HG03565 (cell line): ENCODE measurements at regions not wholly inside any gene's neighbourhood (a gene's known extent, or its start where the extent isn't known, plus 50 kb on each side); places are given as distances from the start of the nearest gene placed in this dataset.

Experiments used
- ATAC-seq: cut with Tn5 transposase; IDR thresholded peaks from one replicate; pipeline ENCODE4 v1.9.1; 2021; ENCODE audit warnings: mild to moderate bottlenecking, moderate library complexity; ENCODE audit not compliant: unreplicated experiment

DNA sequence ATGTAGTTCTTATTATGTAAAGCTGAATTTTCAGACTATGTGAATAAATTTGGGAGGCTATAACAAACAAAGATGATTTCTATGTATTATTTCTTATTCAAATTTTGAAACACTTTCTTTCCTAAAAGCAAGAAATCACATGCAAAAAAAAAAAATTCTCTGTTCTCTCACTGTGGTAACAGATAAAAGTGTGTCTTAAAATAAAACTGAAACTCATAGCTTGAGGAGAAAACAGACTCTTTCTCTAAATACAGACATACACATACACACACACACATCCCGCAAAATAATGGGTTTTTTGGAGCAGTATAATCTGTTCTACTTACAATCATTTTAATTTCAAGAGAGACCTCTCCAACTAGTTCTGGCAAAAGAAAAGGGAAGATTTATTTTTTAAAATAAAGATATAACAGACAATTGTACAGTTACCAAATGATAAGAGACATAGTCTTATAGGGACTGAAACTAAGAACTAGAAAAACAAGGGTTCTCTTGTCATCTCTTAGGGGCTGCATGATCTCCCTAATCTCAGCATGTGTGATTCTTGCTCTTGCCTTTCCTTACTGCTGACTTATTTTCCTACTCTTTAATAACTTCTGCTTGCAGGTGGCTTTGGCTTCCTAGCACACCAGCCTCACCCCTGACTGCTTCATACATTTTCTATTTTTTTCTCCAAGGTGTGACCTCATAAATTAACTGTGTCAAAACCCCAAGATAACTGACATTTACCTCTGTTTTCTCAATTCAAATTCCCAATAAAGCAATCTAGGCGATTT, 483.5 kb upstream of the POT1 start:
- ATAC-seq: peak; percentile 86

DNA sequence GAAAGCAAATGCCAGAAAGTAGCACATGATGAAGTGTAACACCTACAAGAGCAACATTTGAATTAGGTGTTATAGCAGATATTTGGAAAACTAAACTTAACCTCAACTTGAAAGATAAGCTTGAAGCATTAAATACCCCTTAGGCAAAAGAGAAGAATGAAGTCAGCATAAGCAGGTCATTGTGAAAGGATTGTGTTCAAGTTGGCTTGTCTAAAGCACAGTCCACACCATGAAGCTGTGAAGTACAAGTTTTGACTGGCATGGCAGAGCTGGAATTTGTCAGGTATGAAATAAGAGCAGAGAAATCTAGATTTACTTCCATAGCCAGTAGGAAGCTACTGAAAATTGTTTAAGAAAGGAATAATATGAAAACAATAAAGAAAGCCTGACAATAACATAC, 480.3 kb upstream of the POT1 start:
- no peak for ATAC-seq

DNA sequence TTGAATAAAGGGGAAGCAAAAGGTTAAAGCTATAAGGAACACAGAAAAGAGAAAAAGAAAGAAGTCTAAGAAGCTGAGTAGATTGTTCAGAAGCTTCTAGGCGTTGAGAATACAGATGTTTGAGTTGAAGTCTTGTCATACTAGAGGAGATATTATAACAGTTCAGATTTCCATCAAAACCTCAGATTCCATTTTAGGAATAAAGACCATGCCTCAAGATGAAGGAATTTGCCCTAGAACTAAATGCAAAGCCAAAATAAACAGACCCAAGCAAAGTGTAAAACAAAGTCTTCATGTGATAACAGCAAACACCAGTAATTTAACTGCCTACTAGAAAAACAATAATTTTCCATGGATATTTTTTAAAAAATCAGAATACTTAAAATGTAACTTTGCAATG, 476.5 kb upstream of the POT1 start:
- ATAC-seq: no peak

DNA sequence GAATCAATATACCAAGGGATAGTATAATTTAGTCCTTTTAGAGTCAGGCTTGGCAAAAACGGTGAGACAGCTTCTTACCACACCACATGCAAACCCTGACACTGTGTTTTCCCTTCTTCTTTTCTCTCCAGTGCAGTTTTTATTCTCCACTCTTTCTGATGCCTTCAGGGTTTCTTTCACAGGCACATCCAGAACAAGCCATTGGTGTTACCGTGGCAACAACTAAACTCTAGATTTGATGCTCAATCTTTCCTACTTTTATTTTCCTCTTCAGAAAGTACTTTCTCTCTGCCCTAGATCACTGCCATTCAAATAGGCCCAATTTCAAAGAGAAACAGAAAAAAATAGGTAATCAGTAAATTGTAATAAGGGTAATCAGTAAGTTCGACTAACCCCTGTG, 469.8 kb upstream of the POT1 start:
- no peak for ATAC-seq

DNA sequence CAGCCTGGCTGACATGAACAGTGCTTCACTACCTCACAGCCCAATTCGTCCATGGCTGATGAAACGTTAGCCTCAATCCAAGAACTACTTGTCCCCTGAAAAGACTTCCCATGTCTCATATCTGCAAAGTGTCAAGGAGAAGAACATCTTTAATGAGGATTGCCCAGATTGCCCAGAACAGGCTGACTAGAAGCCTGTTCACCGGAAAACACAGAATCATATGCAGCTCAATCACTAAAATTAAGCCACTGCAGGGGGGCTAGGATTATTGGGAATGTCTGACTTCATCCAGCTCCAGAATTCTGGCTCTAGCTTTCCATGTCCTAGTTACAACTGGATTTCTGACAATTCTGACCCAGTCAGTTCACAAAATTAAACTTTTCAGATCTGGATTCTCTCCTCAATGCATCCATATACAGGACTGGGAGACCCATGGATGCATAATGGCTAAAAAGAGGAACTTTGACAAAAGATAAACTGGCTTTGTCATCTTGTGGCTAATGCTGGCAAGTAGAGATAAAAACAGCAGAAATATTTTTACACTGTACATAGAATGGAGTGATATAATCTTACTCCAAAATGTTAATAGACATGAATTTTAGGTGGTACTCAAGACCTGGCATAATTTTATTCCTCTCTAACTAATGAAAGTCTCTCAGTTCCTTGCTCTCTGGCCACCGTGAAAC, 467.0 kb upstream of the POT1 start:
- no peak for ATAC-seq

DNA sequence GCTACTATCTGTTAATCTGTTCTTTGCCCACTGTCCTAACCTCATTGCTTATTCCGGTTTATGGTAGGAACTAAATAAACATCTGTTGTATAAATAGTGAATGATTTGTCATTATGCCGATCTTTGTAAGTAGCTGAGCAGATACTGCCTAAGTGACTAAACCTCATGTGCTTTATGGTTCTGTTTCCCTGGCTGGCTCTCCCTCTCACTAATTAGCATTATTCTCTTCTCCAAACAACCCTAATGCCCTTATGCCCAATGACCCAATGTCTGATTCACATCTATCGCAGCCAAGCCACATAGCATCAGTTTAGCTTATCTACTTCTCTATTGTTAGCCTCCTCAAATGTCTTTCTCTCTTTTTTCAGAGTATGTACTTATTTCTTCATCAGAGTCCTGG, 462.3 kb upstream of the POT1 start:
- ATAC-seq: no peak

DNA sequence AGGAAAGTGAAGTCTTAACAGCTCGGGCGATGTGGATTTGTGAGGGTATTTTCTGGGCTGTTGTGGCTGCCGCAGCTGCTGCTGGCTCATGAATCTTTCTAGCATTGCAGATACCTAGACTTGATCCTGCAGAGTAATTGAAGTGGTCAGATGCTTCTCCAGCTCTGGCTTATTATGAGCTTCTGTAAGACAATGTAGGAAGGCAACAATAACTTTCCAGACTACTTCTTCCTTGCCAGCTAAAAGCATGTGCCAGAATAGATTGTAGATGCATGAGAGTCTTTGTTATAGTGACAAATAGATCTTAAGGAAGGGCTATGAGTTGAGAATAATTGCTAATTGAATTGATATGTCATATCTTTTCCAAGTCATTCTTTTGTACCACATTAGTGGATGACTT, 461.4 kb upstream of the POT1 start:
- ATAC-seq: no peak

DNA sequence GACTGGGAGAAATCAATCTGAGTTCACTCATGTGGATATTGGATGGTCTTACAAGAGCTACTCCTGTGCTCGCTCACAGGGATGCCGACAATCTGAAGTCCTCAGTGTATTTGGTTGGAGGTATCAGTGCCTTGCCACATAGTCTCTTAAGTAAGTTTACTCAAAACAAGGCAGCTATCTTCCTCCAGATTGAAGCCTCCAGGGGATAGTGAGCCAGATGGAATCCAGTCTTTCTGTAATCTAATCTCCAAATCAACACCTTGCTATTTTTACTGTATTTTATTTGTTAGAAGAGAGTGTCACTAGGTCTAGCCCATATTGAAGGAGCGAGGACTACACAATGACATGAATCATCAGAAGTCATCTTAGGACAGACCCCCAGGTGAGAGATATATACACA, 456.6 kb upstream of the POT1 start:
- no peak for ATAC-seq

DNA sequence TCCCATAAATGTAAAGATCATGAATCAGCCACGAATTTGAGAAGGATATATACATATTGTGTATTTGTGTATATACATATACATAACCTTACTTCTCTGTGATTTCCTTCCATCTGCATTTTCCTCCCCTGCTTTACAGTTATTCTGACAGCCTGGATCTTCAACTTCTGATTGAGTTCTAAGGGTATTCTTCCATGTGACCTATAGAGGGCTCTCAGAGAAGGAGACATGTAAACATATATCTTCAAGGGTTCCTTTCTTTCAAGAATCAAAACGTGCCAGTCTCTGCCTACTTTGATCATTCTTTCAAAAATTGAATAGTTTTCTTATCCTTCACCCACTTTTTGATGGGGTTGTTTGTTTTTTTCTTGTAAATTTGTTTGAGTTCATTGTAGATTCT, 453.7 kb upstream of the POT1 start:
- ATAC-seq: no peak

DNA sequence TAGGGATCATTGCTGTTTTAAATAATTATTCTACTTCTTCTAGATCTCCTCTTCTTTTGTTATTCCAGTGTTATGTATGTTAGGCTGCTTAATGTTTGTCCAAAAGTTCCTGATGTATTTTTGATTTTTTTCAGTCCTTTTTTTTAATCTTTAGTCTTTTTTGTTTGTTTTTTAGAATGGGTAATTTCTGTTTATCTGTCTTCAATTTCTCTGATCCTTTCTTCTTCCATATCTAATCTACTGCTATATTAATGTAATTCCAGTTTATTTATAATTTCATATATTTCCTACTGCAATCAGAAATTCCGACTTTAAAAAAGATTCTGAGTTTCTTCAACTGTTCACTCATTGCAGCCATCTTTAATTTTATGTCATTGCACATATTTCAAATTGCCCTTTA, 452.8 kb upstream of the POT1 start:
- no peak for ATAC-seq

DNA sequence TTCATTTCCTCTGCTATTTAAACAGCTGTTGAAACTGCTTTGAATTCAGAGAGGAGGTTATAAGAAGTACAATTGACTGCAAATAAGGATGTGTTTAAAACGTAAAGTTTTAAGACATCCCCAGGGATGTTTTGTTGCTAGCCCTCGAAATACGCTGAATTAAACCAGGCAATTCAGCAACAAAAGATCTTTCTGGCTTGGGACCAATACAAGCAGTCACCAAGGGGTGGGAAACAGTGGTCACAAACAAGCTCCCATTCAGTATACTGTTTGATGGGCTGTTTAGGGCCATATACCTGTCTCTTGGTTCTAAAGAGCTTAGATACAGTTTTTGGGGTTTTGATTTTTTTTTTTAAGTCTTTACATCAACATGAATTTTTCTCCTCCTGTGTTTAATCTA, 446.3 kb upstream of the POT1 start:
- no peak for ATAC-seq

DNA sequence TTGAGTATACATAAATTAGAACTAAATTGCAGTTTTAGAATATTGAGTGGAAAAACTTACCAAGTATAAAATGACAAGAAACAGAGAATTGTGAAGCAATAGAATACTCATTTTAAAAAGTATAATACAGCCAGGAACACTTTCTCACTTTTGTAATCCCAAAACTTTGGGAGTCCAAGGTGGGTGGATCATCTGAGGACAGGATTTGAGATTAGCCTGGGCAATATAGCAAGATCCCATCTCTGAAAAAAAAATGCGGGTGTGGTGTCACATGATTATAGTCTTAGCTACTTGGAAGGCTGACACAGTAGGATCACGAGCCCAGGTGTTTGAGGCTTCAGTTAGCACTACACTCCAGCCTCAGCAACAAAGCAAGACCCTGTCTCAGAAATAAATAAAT, 440.9 kb upstream of the POT1 start:
- ATAC-seq: no peak

DNA sequence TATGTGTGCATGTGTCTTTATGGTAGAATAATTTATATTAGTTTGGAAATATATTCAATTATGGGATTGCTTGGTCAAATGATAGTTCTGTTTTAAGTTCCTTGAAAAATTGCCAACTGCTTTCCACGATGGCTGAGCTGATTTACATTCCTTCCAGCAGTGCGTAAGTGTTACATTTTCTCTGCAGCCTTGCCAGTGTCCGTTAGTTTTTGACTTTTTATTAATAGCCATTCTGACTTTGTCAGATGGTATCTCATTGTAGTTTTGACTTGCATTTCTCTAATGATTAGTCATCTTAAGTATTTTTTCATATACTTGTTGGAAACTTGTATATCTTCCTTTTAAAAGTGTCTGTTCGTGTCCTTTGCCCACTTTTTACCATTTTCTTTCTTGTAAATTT, 434.2 kb upstream of the POT1 start:
- no peak for ATAC-seq

DNA sequence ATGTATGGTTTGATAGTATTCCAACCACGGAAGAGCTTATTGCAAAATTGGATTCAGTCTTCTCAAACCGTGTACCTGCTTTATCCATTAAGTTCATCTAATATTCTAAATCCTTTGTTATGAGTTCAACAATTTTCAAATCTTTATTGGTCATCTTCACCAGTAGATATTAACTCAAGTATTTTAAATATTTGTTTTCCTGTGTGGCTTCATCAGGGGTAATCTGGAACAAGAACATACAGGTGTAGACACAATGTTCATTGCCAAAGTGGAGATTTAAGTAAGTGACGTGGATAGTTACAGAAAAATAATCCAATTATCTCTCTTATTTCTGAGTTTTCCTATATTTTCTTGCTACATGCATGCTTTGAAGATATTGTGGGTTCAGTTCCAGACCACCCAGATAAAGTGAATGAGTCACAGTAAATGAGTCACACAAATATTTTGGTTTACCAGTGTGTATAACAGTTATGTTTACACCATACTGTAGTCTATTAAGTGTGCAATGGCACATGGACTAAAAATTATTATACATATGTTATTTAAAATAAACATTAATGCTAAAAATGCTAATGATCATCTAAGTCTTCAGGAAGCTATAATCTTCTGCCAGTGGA, 429.0 kb upstream of the POT1 start:
- ATAC-seq: no peak

DNA sequence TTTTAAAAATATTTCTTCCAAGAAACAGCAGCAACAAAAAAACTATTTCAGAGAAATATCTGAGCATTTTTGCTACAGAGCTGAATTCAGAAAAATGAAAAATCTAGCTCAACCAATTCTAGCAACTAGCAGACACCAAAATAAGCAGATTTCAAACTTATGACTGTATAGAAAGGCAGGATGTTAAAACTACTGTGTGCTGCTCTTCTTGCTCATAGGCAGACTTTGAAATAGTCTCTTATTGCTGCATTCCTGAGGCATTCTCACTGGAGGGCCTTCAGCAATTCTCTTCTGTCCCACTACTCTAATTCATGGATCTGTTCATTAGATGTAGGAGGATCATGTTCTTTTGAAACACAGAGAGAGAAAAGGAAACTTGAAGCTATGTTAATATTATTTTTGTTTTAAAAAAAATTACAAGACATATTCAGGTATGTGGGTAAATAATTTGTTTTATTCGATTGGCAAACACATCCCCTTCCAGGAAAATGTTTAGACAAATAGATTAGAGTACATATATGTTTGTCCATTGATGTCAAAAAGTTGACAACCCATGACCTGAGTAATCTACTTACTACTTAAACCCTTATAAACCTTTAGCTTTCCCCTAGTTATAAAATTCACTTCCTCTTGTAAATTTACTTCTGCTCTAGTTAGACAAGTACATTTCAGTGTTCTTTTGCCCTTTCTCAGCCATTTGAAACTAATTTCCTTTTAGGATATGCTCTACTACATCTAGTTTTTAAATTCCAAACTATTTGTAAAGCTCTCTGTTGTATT, 428.2 kb upstream of the POT1 start:
- ATAC-seq: no peak

DNA sequence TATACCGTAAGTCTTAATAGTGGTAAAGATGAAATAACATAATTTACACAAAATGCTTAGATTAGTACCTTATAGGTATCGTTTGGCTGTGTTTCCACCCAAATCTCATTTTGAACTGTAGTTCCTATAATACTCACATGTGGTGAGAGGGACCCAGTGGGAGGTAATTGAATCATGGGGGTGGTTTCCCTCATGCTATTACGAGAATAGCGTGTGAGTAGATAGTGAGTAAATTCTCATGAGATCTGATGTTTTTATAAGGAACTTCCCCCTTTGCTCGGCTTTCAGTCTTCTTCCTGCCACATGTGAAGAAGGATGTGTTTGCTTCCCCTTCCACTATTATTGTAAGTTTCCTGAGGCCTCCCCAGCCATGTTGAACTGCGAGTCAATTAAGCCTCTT, 426.3 kb upstream of the POT1 start:
- ATAC-seq: peak; percentile 81

DNA sequence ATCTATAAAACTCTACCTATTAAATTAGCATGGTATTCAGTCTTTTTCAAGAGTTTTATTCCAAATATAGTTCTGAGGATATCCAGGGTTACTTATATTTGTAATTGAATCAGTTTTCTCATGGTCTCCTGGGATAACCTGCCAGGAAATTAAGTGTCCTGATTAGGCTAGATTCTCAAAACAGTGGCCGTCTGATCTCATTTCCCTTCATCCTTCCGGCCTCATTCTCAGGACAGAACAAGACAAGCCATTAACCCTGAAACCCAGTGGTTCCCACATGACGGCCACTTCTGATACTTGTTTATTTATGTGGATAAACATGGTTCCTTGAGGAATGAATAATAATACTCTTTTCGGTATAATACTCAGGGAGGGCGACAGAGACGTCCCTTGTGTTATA, 417.6 kb upstream of the POT1 start:
- ATAC-seq: no peak

DNA sequence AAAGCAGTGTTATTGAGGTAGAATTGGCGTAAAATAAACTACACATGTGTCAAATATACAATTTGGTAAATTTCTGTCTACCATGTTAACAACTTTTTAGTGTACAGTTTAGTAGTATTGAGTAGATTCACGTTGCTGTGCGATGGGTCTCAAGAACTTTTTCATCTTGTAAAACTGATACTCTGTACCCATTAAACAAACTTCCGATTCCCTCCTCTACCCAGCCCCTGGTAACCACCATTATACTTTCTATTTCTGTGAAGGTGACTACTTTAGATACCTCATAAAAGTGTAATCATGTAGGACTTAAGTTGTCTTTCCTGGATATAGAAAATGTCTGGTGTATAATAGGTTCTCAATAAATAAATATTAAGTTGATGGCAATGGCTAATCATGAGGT, 408.5 kb upstream of the POT1 start:
- no peak for ATAC-seq

DNA sequence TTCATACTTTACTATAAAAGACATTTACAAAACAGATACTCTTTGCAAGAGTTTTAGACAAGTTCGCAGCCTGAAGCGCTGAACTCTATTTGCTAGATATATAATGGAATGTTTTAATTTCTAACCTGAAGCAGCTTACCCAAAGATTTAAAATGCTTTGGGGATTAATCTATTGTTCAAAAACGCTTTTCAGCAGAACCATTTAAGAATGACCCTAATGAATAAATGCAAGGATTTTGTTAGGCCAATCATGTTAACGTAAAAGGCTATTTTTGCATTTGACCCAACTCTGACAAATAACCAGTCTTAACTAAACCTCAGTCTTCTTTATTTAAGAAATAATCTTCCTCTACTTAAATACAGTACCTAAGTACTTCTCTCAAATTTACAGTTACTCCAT, 406.7 kb upstream of the POT1 start:
- ATAC-seq: no peak

DNA sequence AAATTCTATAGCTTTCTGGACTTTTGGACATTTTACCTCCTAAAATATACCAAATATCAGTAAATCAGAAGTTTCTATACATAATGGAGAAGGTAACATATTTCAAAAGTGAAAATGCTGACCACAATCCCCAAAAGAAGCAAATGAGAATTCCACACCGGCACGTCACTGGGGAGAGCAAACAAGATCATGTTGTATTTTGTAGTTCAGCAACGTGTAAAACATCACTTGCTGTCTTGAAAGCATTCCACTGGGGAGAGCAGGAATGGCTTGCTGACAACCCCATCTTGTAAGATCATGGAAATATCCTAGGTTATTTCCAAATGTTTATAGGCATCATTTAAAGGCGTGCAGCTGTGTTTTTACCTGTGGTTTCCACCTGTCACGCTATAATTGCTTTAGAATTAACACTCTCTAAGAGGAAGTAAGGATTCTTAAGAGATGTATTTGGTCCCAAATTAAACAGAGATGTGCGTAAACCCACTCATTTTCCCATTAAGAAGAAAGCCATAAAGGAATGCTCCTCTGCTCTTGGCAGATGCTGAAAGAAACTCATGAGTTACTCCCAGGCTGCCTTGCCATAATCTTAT, 397.1 kb upstream of the POT1 start:
- ATAC-seq: no peak

DNA sequence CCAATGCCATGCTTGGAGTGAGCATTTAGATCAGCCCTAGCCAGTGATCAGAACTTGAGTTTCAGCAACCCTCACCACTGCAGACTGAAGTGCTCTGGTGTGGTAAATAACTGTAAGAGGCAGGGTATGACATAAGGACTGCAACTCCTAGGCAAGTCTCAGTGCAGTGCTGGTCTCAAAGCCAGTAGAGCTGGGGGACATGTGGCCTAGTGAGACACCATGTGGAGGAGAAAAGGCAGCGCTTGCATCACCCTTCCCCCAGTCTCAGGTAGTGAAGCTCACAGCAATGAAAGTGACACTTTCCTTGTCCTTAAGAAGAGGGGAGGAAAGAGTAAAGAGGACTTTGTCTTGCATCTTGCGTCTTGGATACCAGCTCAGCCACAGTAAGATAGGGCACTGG, 386.8 kb upstream of the POT1 start:
- ATAC-seq: peak; percentile 76
